GM18909 (cell line): ENCODE measurements at regions not wholly inside any gene's neighbourhood (a gene's known extent, or its start where the extent isn't known, plus 50 kb on each side); places are given as distances from the start of the nearest gene placed in this dataset.
"Not testable (repeated sequence)": the region's sequence is repeated elsewhere in the genome, so short reads cannot be mapped to it uniquely, and the experiment has no call there.

Experiments
- ATAC-seq: cut with Tn5 transposase; IDR thresholded peaks from one replicate; pipeline ENCODE4 v1.9.1; 2021; ENCODE audit warnings: mild to moderate bottlenecking; ENCODE audit not compliant: unreplicated experiment, poor library complexity

GRCh38 chr15:38115121-38115520 is 137.5 kb upstream of the SPRED1 start:
- ATAC-seq, result no peak

GRCh38 chr15:38117781-38118180 is 134.9 kb upstream of the SPRED1 start:
- ATAC-seq, result no peak

- not testable (repeated sequence) for ATAC-seq
Observed at GRCh38 chr15:38119865-38120264, 132.8 kb upstream of the SPRED1 start.

- ATAC-seq, result no peak
Observed at GRCh38 chr15:38127306-38127771, 125.3 kb upstream of the SPRED1 start.

GRCh38 chr15:38128341-38128781 is 124.3 kb upstream of the SPRED1 start:
- no peak for ATAC-seq

- ATAC-seq, result no peak
Observed at GRCh38 chr15:38128921-38129320, 123.7 kb upstream of the SPRED1 start.

GRCh38 chr15:38129531-38130204 is 123.0 kb upstream of the SPRED1 start:
- peak; percentile 72 for ATAC-seq

- peak; percentile 33 for ATAC-seq
Observed at GRCh38 chr15:38130205-38130567, 122.5 kb upstream of the SPRED1 start.

- peak; percentile 64 for ATAC-seq
Observed at GRCh38 chr15:38130740-38131498, 121.7 kb upstream of the SPRED1 start.

GRCh38 chr15:38134252-38134651 is 118.4 kb upstream of the SPRED1 start:
- ATAC-seq, result no peak

- not testable (repeated sequence) for ATAC-seq
Observed at GRCh38 chr15:38142195-38142594, 110.4 kb upstream of the SPRED1 start.

- ATAC-seq, result no peak
Observed at GRCh38 chr15:38144921-38145320, 107.7 kb upstream of the SPRED1 start.

- ATAC-seq, result no peak
Observed at GRCh38 chr15:38145651-38146111, 107.0 kb upstream of the SPRED1 start.

- no peak for ATAC-seq
Observed at GRCh38 chr15:38147246-38147645, 105.4 kb upstream of the SPRED1 start.

GRCh38 chr15:38148471-38148870 is 104.2 kb upstream of the SPRED1 start:
- no peak for ATAC-seq

- no peak for ATAC-seq
Observed at GRCh38 chr15:38149315-38149714, 103.3 kb upstream of the SPRED1 start.

- ATAC-seq, result no peak
Observed at GRCh38 chr15:38150148-38150547, 102.5 kb upstream of the SPRED1 start.

- ATAC-seq, result no peak
Observed at GRCh38 chr15:38150794-38151193, 101.8 kb upstream of the SPRED1 start.

GRCh38 chr15:38153781-38154180 is 98.9 kb upstream of the SPRED1 start:
- no peak for ATAC-seq

GRCh38 chr15:38154255-38154654 is 98.4 kb upstream of the SPRED1 start:
- ATAC-seq, result no peak

GRCh38 chr15:38154837-38155236 is 97.8 kb upstream of the SPRED1 start:
- ATAC-seq, result no peak

GRCh38 chr15:38163658-38164057 is 89.0 kb upstream of the SPRED1 start:
- no peak for ATAC-seq
